Stimulated activated naive CD8-positive, alpha-beta T cell treated with anti-CD3 and anti-CD28 coated beads, Interleukin-15, Interleukin-2, amounts not matched to agents 100 ng/mL and 50 ng/mL, for 24 hours (primary cell): ENCODE measurements at regions not wholly inside any gene's neighbourhood (a gene's known extent, or its start where the extent isn't known, plus 50 kb on each side); places are given as distances from the start of the nearest gene placed in this dataset.
"Not testable (repeated sequence)": the region's sequence is repeated elsewhere in the genome, so short reads cannot be mapped to it uniquely, and the experiment has no call there.

Source experiments
- H3K27ac Mint-ChIP-seq: one replicate; pipeline ENCODE4 v1.8.0; 2021; ENCODE audit warnings: mild to moderate bottlenecking, mixed read lengths
- H3K27me3 Mint-ChIP-seq: one replicate; pipeline ENCODE4 v1.8.0; 2021; ENCODE audit warnings: mixed read lengths
- H3K36me3 Mint-ChIP-seq: one replicate; pipeline ENCODE4 v1.8.0; 2021; ENCODE audit warnings: low read depth, mixed read lengths
- H3K4me1 Mint-ChIP-seq: one replicate; pipeline ENCODE4 v1.8.0; 2021; ENCODE audit warnings: low read depth, mixed read lengths
- H3K4me3 Mint-ChIP-seq: one replicate; pipeline ENCODE4 v1.8.0; 2021; ENCODE audit warnings: mild to moderate bottlenecking, mixed read lengths
- H3K9me3 Mint-ChIP-seq: one replicate; pipeline ENCODE4 v1.8.0; 2021; ENCODE audit warnings: mixed read lengths

- Mint-ChIP-seq H3K9me3 (no peaks in the 10 kb centered on the region), H3K27me3 (no peaks in the 10 kb centered on the region), H3K4me1 (no peaks in the 10 kb centered on the region), H3K36me3 (no peaks in the 10 kb centered on the region), H3K27ac (no peak overlapping the region), H3K4me3 (no peak overlapping the region)
Observed at GRCh38 chr5:142402752-142403318, 78.0 kb upstream of the SPRY4 start.

- Mint-ChIP-seq H3K4me3 (no peak overlapping the region), H3K27ac (no peak overlapping the region), H3K27me3 (no peaks in the 10 kb centered on the region), H3K36me3 (peaks cover 6% of the 10 kb centered on the region), H3K9me3 (peaks cover 18% of the 10 kb centered on the region), H3K4me1 (no peaks in the 10 kb centered on the region)
Observed at GRCh38 chr5:142400415-142400814, 75.6 kb upstream of the SPRY4 start.

- peaks cover 6% of the 10 kb centered on the region for H3K36me3 Mint-ChIP-seq
- peaks cover 23% of the 10 kb centered on the region for H3K9me3 Mint-ChIP-seq
Observed at GRCh38 chr5:142399891-142400290, 75.1 kb upstream of the SPRY4 start.

GRCh38 chr5:142398730-142399055, 73.9 kb upstream of the SPRY4 start:
- H3K9me3 Mint-ChIP-seq, result peaks cover 23% of the 10 kb centered on the region
- H3K27me3 Mint-ChIP-seq, result no peaks in the 10 kb centered on the region
- no peak overlapping the region for H3K27ac Mint-ChIP-seq
- H3K4me3 Mint-ChIP-seq, result no peak overlapping the region
- H3K36me3 Mint-ChIP-seq, result peaks cover 6% of the 10 kb centered on the region
- H3K4me1 Mint-ChIP-seq, result no peaks in the 10 kb centered on the region

More at GRCh38 chr5:142399891-142400290, 75.1 kb upstream of the SPRY4 start:
- no peaks in the 10 kb centered on the region for H3K27me3 Mint-ChIP-seq
- H3K4me3 Mint-ChIP-seq, result no peak overlapping the region
- no peaks in the 10 kb centered on the region for H3K4me1 Mint-ChIP-seq
- H3K27ac Mint-ChIP-seq, result no peak overlapping the region

- H3K4me1 Mint-ChIP-seq, H3K36me3 Mint-ChIP-seq, H3K4me3 Mint-ChIP-seq, H3K27ac Mint-ChIP-seq, H3K27me3 Mint-ChIP-seq: not testable (repeated sequence)
- H3K9me3 Mint-ChIP-seq, result peaks cover 23% of the 10 kb centered on the region
Observed at GRCh38 chr5:142398011-142398729, 73.3 kb upstream of the SPRY4 start.

GRCh38 chr5:142397178-142397577, 72.4 kb upstream of the SPRY4 start:
- H3K4me1 Mint-ChIP-seq, result no peaks in the 10 kb centered on the region
- no peak overlapping the region for H3K27ac Mint-ChIP-seq
- H3K36me3 Mint-ChIP-seq, result peaks cover 6% of the 10 kb centered on the region
- H3K9me3 Mint-ChIP-seq, result peaks cover 23% of the 10 kb centered on the region
- no peak overlapping the region for H3K4me3 Mint-ChIP-seq
- H3K27me3 Mint-ChIP-seq, result no peaks in the 10 kb centered on the region

- H3K27ac Mint-ChIP-seq, result no peak overlapping the region
- peaks cover 23% of the 10 kb centered on the region for H3K9me3 Mint-ChIP-seq
- H3K36me3 Mint-ChIP-seq, result peaks cover 6% of the 10 kb centered on the region
Observed at GRCh38 chr5:142396436-142397038, 71.7 kb upstream of the SPRY4 start.

GRCh38 chr5:142395334-142395733, 70.5 kb upstream of the SPRY4 start:
- no peaks in the 10 kb centered on the region for H3K27me3 Mint-ChIP-seq
- H3K36me3 Mint-ChIP-seq, result peaks cover 6% of the 10 kb centered on the region
- peaks cover 4% of the 10 kb centered on the region for H3K4me1 Mint-ChIP-seq
- H3K9me3 Mint-ChIP-seq, result peaks cover 23% of the 10 kb centered on the region
- H3K4me3 Mint-ChIP-seq, result no peak overlapping the region
- no peak overlapping the region for H3K27ac Mint-ChIP-seq

More at GRCh38 chr5:142396436-142397038, 71.7 kb upstream of the SPRY4 start:
- Mint-ChIP-seq H3K4me1 (no peaks in the 10 kb centered on the region), H3K4me3 (no peak overlapping the region), H3K27me3 (no peaks in the 10 kb centered on the region)

- Mint-ChIP-seq H3K4me1 (peaks cover 7% of the 10 kb centered on the region), H3K27ac (no peak overlapping the region), H3K4me3 (no peak overlapping the region), H3K9me3 (peaks cover 13% of the 10 kb centered on the region), H3K27me3 (no peaks in the 10 kb centered on the region), H3K36me3 (peaks cover 4% of the 10 kb centered on the region)
Observed at GRCh38 chr5:142391058-142391845, 66.4 kb upstream of the SPRY4 start.

GRCh38 chr5:142390334-142390733, 65.5 kb upstream of the SPRY4 start:
- Mint-ChIP-seq H3K4me1 (peaks cover 7% of the 10 kb centered on the region), H3K36me3 (no peaks in the 10 kb centered on the region), H3K4me3 (no peak overlapping the region), H3K27me3 (no peaks in the 10 kb centered on the region), H3K9me3 (peaks cover 4% of the 10 kb centered on the region), H3K27ac (no peak overlapping the region)

GRCh38 chr5:142388696-142389095, 63.9 kb upstream of the SPRY4 start:
- Mint-ChIP-seq H3K27me3 (no peaks in the 10 kb centered on the region), H3K4me3 (no peak overlapping the region), H3K9me3 (no peaks in the 10 kb centered on the region), H3K36me3 (no peaks in the 10 kb centered on the region), H3K4me1 (peaks cover 7% of the 10 kb centered on the region), H3K27ac (no peak overlapping the region)

- Mint-ChIP-seq H3K36me3 (no peaks in the 10 kb centered on the region), H3K27ac (no peak overlapping the region), H3K4me1 (peaks cover 7% of the 10 kb centered on the region), H3K9me3 (no peaks in the 10 kb centered on the region), H3K27me3 (no peaks in the 10 kb centered on the region), H3K4me3 (no peak overlapping the region)
Observed at GRCh38 chr5:142387024-142387682, 62.3 kb upstream of the SPRY4 start.

GRCh38 chr5:142386137-142387023, 61.6 kb upstream of the SPRY4 start:
- Mint-ChIP-seq H3K4me1 (peaks cover 7% of the 10 kb centered on the region), H3K27me3 (no peaks in the 10 kb centered on the region), H3K36me3 (no peaks in the 10 kb centered on the region), H3K9me3 (no peaks in the 10 kb centered on the region), H3K4me3 (no peak overlapping the region), H3K27ac (no peak overlapping the region)

- H3K4me3 Mint-ChIP-seq, result no peak overlapping the region
Observed at GRCh38 chr5:142385194-142385593, 60.4 kb upstream of the SPRY4 start.

More at GRCh38 chr5:142385194-142385593, 60.4 kb upstream of the SPRY4 start:
- no peaks in the 10 kb centered on the region for H3K27me3 Mint-ChIP-seq
- no peak overlapping the region for H3K27ac Mint-ChIP-seq
- peaks cover 3% of the 10 kb centered on the region for H3K4me1 Mint-ChIP-seq
- H3K36me3 Mint-ChIP-seq, result no peaks in the 10 kb centered on the region
- no peaks in the 10 kb centered on the region for H3K9me3 Mint-ChIP-seq
